ENCODE measurements at regions not wholly inside any gene's neighbourhood (a gene's known extent, or its start where the extent isn't known, plus 50 kb on each side); places are given as distances from the start of the nearest gene placed in this dataset.
"Not testable (repeated sequence)": the region's sequence is repeated elsewhere in the genome, so short reads cannot be mapped to it uniquely, and the experiment has no call there.

GRCh38 chr7:92914645-92915044 is 78.3 kb upstream of the CDK6 start:
- DNase-seq (ENCODE audit: low read depth) = no peak

- DNase-seq (ENCODE audit: low read depth) = no peak
These were observed 77.5 kb upstream of the CDK6 start for GRCh38 chr7:92913849-92914248.

GRCh38 chr7:92910976-92911375 is 74.6 kb upstream of the CDK6 start:
- no peak for DNase-seq (ENCODE audit: low read depth)

- no peak for DNase-seq (ENCODE audit: low read depth)
These were observed 73.5 kb upstream of the CDK6 start for GRCh38 chr7:92909686-92910475.

GRCh38 chr7:92904244-92905131 is 68.1 kb upstream of the CDK6 start:
- peak; percentile 75 for DNase-seq (ENCODE audit: low read depth)

GRCh38 chr7:92898798-92899197 is 62.4 kb upstream of the CDK6 start:
- DNase-seq (ENCODE audit: low read depth) = no peak

- not testable (repeated sequence) for DNase-seq (ENCODE audit: low read depth)
These were observed 58.5 kb upstream of the CDK6 start for GRCh38 chr7:92894857-92895256.

GRCh38 chr7:92889081-92889480 is 52.7 kb upstream of the CDK6 start:
- DNase-seq (ENCODE audit: low read depth) = no peak

All from stimulated activated CD8-positive, alpha-beta memory T cell treated with anti-CD3 and anti-CD28 coated beads, Interleukin-4, amount 100 ng/mL, for 24 hours (primary cell).